Right lobe of liver (tissue), 4 donors: ENCODE measurements at regions not wholly inside any gene's neighbourhood (a gene's known extent, or its start where the extent isn't known, plus 50 kb on each side); places are given as distances from the start of the nearest gene placed in this dataset.

Experiments used
- CTCF ChIP-seq, 4 donors: fragments of 200-600 bp in 3 of 4; fragments of 450-650 bp in 1 of 4; IDR thresholded peaks; one replicate each; pipeline versions ENCODE4 v1.5.1 to v1.8.0; 2016 to 2022; ENCODE audit warnings: antibody characterized with exemption in 4 of 4, mild to moderate bottlenecking in 2 of 4
- POLR2A ChIP-seq: fragments of 450-650 bp; IDR thresholded peaks from one replicate; pipeline ENCODE4 v1.6.1; 2017; ENCODE audit warnings: antibody characterized with exemption, mild to moderate bottlenecking
- donor health status: DM: no; HTN: no; CAD: no.
- donor health status: DM: no; HTN: no; CAD: no.
- donor health status: DM: no; HTN: yes; CAD: no.

GRCh38 chr12:114253976-114254778, 151.8 kb downstream of the TBX5 start:
- no peak for TF ChIP-seq CTCF (IDR thresholded peaks at IDR 0.05)
- no peak for TF ChIP-seq POLR2A
